Neural cell (in vitro differentiated cells): ENCODE measurements at regions not wholly inside any gene's neighbourhood (a gene's known extent, or its start where the extent isn't known, plus 50 kb on each side); places are given as distances from the start of the nearest gene placed in this dataset.

Experiments used
- EZH2 ChIP-seq: fragments of 200-600, 300-800 bp; shearing (Covaris generic), sonication (generic); IDR thresholded peaks from 2 replicates; pipeline ENCODE4 v1.6.1; 2014; ENCODE audit warnings: antibody characterized with exemption, low read length, borderline replicate concordance, mild to moderate bottlenecking; ENCODE audit not compliant: insufficient read depth, poor library complexity, severe bottlenecking
- TAF1 ChIP-seq: IDR thresholded peaks from 2 replicates; pipeline ENCODE4 v1.6.1; 2012; ENCODE audit warnings: low read depth
- TF ChIP-seq, protein P1 (sequence below): fragments of 450-650 bp; IDR thresholded peaks from 2 replicates; pipeline ENCODE4 v1.5.1; 2014; ENCODE audit warnings: antibody characterized with exemption, mild to moderate bottlenecking, moderate library complexity; ENCODE audit not compliant: poor library complexity, severe bottlenecking
- TF ChIP-seq, protein P2 (sequence below): IDR thresholded peaks from 2 replicates; pipeline ENCODE4 v1.6.1; 2012; ENCODE audit warnings: borderline replicate concordance

DNA sequence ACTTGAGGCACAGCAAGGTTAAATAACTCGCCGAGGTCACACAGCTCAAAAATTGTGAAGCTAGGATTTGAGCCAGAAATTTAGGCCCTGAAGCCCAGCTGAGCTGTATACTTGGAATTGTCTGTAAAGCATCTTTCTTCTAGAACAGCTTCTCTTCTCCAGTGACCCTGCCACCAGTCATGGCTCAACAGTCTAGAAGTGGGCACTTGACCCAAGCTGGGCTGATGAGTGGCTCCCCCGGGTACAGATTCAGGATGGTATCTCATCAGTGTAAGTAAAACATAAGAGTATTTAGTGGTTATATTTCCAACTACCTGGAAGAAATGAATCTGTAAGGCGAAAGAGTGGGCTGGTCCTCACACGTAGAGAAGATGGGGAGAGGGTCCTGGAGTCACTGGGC lies 243.9 kb upstream of the GPR26 start:
- TF ChIP-seq, protein P1, sequence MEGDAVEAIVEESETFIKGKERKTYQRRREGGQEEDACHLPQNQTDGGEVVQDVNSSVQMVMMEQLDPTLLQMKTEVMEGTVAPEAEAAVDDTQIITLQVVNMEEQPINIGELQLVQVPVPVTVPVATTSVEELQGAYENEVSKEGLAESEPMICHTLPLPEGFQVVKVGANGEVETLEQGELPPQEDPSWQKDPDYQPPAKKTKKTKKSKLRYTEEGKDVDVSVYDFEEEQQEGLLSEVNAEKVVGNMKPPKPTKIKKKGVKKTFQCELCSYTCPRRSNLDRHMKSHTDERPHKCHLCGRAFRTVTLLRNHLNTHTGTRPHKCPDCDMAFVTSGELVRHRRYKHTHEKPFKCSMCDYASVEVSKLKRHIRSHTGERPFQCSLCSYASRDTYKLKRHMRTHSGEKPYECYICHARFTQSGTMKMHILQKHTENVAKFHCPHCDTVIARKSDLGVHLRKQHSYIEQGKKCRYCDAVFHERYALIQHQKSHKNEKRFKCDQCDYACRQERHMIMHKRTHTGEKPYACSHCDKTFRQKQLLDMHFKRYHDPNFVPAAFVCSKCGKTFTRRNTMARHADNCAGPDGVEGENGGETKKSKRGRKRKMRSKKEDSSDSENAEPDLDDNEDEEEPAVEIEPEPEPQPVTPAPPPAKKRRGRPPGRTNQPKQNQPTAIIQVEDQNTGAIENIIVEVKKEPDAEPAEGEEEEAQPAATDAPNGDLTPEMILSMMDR = no peak
- TF ChIP-seq TAF1 = no peak
- TF ChIP-seq, protein P2, sequence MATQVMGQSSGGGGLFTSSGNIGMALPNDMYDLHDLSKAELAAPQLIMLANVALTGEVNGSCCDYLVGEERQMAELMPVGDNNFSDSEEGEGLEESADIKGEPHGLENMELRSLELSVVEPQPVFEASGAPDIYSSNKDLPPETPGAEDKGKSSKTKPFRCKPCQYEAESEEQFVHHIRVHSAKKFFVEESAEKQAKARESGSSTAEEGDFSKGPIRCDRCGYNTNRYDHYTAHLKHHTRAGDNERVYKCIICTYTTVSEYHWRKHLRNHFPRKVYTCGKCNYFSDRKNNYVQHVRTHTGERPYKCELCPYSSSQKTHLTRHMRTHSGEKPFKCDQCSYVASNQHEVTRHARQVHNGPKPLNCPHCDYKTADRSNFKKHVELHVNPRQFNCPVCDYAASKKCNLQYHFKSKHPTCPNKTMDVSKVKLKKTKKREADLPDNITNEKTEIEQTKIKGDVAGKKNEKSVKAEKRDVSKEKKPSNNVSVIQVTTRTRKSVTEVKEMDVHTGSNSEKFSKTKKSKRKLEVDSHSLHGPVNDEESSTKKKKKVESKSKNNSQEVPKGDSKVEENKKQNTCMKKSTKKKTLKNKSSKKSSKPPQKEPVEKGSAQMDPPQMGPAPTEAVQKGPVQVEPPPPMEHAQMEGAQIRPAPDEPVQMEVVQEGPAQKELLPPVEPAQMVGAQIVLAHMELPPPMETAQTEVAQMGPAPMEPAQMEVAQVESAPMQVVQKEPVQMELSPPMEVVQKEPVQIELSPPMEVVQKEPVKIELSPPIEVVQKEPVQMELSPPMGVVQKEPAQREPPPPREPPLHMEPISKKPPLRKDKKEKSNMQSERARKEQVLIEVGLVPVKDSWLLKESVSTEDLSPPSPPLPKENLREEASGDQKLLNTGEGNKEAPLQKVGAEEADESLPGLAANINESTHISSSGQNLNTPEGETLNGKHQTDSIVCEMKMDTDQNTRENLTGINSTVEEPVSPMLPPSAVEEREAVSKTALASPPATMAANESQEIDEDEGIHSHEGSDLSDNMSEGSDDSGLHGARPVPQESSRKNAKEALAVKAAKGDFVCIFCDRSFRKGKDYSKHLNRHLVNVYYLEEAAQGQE = no peak
- no peak for TF ChIP-seq EZH2
